ENCODE measurements at regions not wholly inside any gene's neighbourhood (a gene's known extent, or its start where the extent isn't known, plus 50 kb on each side); places are given as distances from the start of the nearest gene placed in this dataset.

GRCh38 chr15:94059013-94059587 lies 172.3 kb upstream of the MCTP2 start:
- in situ Hi-C loops (cut with MboI; ENCODE audit: low pct_unique_long_range_greater_than_20kb, low sequenced_read_pairs, unreplicated experiment) = no loop called here
- no peak for DNase-seq (ENCODE audit: low spot score)
- TF ChIP-seq, protein P1, sequence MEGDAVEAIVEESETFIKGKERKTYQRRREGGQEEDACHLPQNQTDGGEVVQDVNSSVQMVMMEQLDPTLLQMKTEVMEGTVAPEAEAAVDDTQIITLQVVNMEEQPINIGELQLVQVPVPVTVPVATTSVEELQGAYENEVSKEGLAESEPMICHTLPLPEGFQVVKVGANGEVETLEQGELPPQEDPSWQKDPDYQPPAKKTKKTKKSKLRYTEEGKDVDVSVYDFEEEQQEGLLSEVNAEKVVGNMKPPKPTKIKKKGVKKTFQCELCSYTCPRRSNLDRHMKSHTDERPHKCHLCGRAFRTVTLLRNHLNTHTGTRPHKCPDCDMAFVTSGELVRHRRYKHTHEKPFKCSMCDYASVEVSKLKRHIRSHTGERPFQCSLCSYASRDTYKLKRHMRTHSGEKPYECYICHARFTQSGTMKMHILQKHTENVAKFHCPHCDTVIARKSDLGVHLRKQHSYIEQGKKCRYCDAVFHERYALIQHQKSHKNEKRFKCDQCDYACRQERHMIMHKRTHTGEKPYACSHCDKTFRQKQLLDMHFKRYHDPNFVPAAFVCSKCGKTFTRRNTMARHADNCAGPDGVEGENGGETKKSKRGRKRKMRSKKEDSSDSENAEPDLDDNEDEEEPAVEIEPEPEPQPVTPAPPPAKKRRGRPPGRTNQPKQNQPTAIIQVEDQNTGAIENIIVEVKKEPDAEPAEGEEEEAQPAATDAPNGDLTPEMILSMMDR (IDR thresholded peaks at IDR 0.05; ENCODE audit: extremely low read depth, insufficient read depth, missing control alignments) = no peak

DNA sequence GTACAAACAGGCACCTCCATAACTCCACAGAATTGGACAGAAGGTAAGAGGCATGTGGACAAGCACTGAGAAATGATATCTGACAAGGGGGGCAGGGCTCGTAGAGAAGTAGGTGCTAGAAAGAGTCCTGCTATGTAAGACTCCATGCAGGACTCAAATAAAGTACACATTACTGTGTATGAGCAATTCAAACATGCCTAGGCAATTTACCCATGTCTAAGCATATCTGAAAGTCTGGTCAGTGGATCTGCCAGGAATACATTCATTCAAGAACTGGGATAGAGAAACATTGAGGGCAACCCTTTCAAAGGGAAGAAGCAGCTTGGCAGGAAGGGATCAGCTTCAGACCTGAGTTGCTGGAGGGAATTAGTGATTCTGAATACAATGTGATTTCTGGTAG lies 174.1 kb upstream of the MCTP2 start:
- TF ChIP-seq, protein P1 (IDR thresholded peaks at IDR 0.05; ENCODE audit: extremely low read depth, insufficient read depth, missing control alignments) = no peak
- in situ Hi-C loops (cut with MboI; ENCODE audit: low pct_unique_long_range_greater_than_20kb, low sequenced_read_pairs, unreplicated experiment) = no loop called here
- DNase-seq (ENCODE audit: low spot score) = no peak

DNA sequence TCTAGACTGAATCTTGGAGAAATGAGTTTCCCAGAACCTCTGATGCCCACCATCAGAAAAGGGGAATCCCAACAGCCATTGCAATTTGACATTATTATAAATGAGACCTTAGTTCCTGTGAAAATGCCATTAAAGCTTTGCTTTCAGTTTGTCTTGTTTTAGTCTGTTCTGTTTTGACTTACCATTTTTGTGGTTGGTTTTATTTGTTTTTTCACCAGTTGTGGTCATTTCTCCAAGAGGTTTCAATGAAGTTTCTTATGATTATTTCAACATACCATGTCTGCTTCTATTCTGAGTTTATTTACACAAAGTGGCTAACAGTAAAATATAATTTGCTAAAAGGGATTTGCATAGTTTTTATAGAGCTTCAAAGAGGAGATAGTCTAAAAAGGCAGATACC lies 175.0 kb upstream of the MCTP2 start:
- in situ Hi-C loops (cut with MboI; ENCODE audit: low pct_unique_long_range_greater_than_20kb, low sequenced_read_pairs, unreplicated experiment) = no loop called here
- DNase-seq (ENCODE audit: low spot score) = no peak
- TF ChIP-seq, protein P1 (IDR thresholded peaks at IDR 0.05; ENCODE audit: extremely low read depth, insufficient read depth, missing control alignments) = no peak

GRCh38 chr15:94053626-94054025 lies 177.7 kb upstream of the MCTP2 start:
- in situ Hi-C loops (cut with MboI; ENCODE audit: low pct_unique_long_range_greater_than_20kb, low sequenced_read_pairs, unreplicated experiment) = no loop called here
- no peak for DNase-seq (ENCODE audit: low spot score)
- TF ChIP-seq, protein P1 (IDR thresholded peaks at IDR 0.05; ENCODE audit: extremely low read depth, insufficient read depth, missing control alignments) = no peak

GRCh38 chr15:94052711-94053110 lies 178.7 kb upstream of the MCTP2 start:
- no peak for DNase-seq (ENCODE audit: low spot score)
- TF ChIP-seq, protein P1 (IDR thresholded peaks at IDR 0.05; ENCODE audit: extremely low read depth, insufficient read depth, missing control alignments) = no peak
- in situ Hi-C loops (cut with MboI; ENCODE audit: low pct_unique_long_range_greater_than_20kb, low sequenced_read_pairs, unreplicated experiment) = no loop called here

GRCh38 chr15:94047566-94047965 lies 183.8 kb upstream of the MCTP2 start:
- no peak for DNase-seq (ENCODE audit: low spot score)
- TF ChIP-seq, protein P1 (IDR thresholded peaks at IDR 0.05; ENCODE audit: extremely low read depth, insufficient read depth, missing control alignments) = no peak
- in situ Hi-C loops (cut with MboI; ENCODE audit: low pct_unique_long_range_greater_than_20kb, low sequenced_read_pairs, unreplicated experiment) = no loop called here

Data from GM13977 (cell line).